ENCODE measurements at regions not wholly inside any gene's neighbourhood (a gene's known extent, or its start where the extent isn't known, plus 50 kb on each side); places are given as distances from the start of the nearest gene placed in this dataset.

GRCh38 chr2:52558265-52558664 is 1209.3 kb upstream of the CHAC2 start:
- Histone ChIP-seq H3K27ac (no peak overlapping the region), H3K27me3 (no peaks in the 10 kb centered on the region), H3K4me3 (no peak overlapping the region), H3K4me2 (no peak overlapping the region), H3K9me3 (ENCODE audit: low read depth) (peaks cover 4% of the 10 kb centered on the region), H3K36me3 (replicated peaks; ENCODE audit: insufficient read depth, low read depth) (no peaks in the 10 kb centered on the region), H2AFZ (no peak overlapping the region), H4K20me1 (ENCODE audit: insufficient read depth, poor library complexity, severe bottlenecking) (no peaks in the 10 kb centered on the region), H3K4me1 (ENCODE audit: insufficient read depth) (no peaks in the 10 kb centered on the region), H3K9me2 (replicated peaks; ENCODE audit: insufficient read depth) (no peaks in the 10 kb centered on the region), H3K79me2 (no peaks in the 10 kb centered on the region)
- TF ChIP-seq EZH2 (IDR thresholded peaks at IDR 0.05; ENCODE audit: borderline replicate concordance) (no peak), EZH2phosphoT487 (IDR thresholded peaks at IDR 0.05; ENCODE audit: low read depth, severe bottlenecking, unreplicated experiment) (no peak)
- TF ChIP-seq, protein P1, sequence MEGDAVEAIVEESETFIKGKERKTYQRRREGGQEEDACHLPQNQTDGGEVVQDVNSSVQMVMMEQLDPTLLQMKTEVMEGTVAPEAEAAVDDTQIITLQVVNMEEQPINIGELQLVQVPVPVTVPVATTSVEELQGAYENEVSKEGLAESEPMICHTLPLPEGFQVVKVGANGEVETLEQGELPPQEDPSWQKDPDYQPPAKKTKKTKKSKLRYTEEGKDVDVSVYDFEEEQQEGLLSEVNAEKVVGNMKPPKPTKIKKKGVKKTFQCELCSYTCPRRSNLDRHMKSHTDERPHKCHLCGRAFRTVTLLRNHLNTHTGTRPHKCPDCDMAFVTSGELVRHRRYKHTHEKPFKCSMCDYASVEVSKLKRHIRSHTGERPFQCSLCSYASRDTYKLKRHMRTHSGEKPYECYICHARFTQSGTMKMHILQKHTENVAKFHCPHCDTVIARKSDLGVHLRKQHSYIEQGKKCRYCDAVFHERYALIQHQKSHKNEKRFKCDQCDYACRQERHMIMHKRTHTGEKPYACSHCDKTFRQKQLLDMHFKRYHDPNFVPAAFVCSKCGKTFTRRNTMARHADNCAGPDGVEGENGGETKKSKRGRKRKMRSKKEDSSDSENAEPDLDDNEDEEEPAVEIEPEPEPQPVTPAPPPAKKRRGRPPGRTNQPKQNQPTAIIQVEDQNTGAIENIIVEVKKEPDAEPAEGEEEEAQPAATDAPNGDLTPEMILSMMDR (IDR thresholded peaks at IDR 0.05; ENCODE audit: poor library complexity): no peak
- no peak for DNase-seq (ENCODE audit: low spot score)
- 82% methylated on average over 3 of the region's 3 CpGs for WGBS (ENCODE audit: low lambda C conversion rate, missing lambda C conversion rate)

GRCh38 chr2:52542297-52542696 is 1225.3 kb upstream of the CHAC2 start:
- H3K4me3 ChIP-seq: no peak overlapping the region
- TF ChIP-seq, protein P1 (IDR thresholded peaks at IDR 0.05; ENCODE audit: poor library complexity): no peak
- TF ChIP-seq EZH2 (IDR thresholded peaks at IDR 0.05; ENCODE audit: borderline replicate concordance) (no peak), EZH2phosphoT487 (IDR thresholded peaks at IDR 0.05; ENCODE audit: low read depth, severe bottlenecking, unreplicated experiment) (no peak)
- no peak overlapping the region for H3K4me2 ChIP-seq
- H2AFZ ChIP-seq: no peak overlapping the region
- H3K9me3 ChIP-seq (ENCODE audit: low read depth): no peaks in the 10 kb centered on the region
- no peaks in the 10 kb centered on the region for H3K4me1 ChIP-seq (ENCODE audit: insufficient read depth)
- H3K27ac ChIP-seq: no peak overlapping the region
- no peaks in the 10 kb centered on the region for H3K9me2 ChIP-seq (replicated peaks; ENCODE audit: insufficient read depth)
- H4K20me1 ChIP-seq (ENCODE audit: insufficient read depth, poor library complexity, severe bottlenecking): no peaks in the 10 kb centered on the region
- no peaks in the 10 kb centered on the region for H3K36me3 ChIP-seq (replicated peaks; ENCODE audit: insufficient read depth, low read depth)
- DNase-seq (ENCODE audit: low spot score): no peak
- H3K79me2 ChIP-seq: no peaks in the 10 kb centered on the region
- H3K27me3 ChIP-seq: no peaks in the 10 kb centered on the region
- 93% methylated on average over 8 of the region's 10 CpGs for WGBS (ENCODE audit: low lambda C conversion rate, missing lambda C conversion rate)

DNA sequence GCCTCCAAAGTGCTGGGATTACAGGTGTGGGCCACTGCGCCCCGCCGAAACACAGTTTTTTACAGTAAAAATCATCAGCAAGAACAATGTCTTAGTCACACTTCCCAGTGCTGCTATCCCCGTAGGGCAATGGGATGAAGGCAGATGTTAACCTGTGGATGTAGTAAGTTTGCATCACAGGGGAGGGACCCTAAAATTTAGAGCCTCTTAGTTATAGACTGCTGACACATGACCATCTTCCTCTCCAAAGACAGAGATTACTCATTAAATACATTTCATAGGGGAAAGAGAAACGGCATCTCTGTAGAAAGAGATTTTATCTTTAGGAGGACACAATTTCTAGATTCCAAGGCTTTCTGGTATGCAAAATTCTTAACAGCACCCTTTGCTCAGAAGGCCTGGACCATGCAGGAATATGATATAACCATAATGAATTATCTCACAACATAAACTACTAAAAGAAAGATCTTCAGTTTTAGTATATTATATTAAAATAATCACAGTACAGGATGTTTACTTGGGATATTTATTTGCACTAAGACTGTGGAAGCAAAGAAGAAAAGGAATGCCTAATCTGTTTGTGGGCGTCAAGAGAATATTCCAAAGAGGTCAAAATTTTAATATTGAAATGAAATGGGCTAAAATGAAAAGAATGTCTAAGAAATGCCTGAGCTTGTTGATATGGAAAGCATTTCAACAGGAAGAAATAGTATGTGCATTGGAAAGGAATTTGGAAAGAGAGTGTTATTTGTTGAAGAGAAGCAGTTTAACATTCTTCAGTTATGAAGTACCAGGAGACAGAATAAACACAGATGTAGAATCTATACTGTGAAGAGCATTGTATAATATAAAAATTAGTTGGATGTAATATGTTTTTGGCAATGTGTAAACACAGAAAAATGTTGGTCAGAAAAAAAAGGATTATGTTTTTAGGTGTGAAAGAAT is 1228.3 kb upstream of the CHAC2 start:
- H2AFZ ChIP-seq: no peak overlapping the region
- H3K27ac ChIP-seq: no peak overlapping the region
- H3K4me1 ChIP-seq (ENCODE audit: insufficient read depth): no peaks in the 10 kb centered on the region
- H3K27me3 ChIP-seq: no peaks in the 10 kb centered on the region
- H3K4me3 ChIP-seq: no peak overlapping the region
- H3K79me2 ChIP-seq: no peaks in the 10 kb centered on the region
- H3K9me3 ChIP-seq (ENCODE audit: low read depth): no peaks in the 10 kb centered on the region
- H3K9me2 ChIP-seq (replicated peaks; ENCODE audit: insufficient read depth): no peaks in the 10 kb centered on the region
- no peak for DNase-seq (ENCODE audit: low spot score)
- TF ChIP-seq, protein P1 (IDR thresholded peaks at IDR 0.05; ENCODE audit: poor library complexity): no peak
- no peak for TF ChIP-seq EZH2phosphoT487 (IDR thresholded peaks at IDR 0.05; ENCODE audit: low read depth, severe bottlenecking, unreplicated experiment)
- no peak for TF ChIP-seq EZH2 (IDR thresholded peaks at IDR 0.05; ENCODE audit: borderline replicate concordance)
- H3K4me2 ChIP-seq: no peak overlapping the region
- no peaks in the 10 kb centered on the region for H4K20me1 ChIP-seq (ENCODE audit: insufficient read depth, poor library complexity, severe bottlenecking)
- 68% methylated on average over 4 of the region's 6 CpGs for WGBS (ENCODE audit: low lambda C conversion rate, missing lambda C conversion rate)
- H3K36me3 ChIP-seq (replicated peaks; ENCODE audit: insufficient read depth, low read depth): no peaks in the 10 kb centered on the region
